Nephron progenitor cell (in vitro differentiated cells): ENCODE measurements at regions not wholly inside any gene's neighbourhood (a gene's known extent, or its start where the extent isn't known, plus 50 kb on each side); places are given as distances from the start of the nearest gene placed in this dataset.

Experiments
- DNase-seq: peaks from one replicate; pipeline ENCODE4 v3.0.0; 2021
- H3K27ac Mint-ChIP-seq: 2 replicates; pipeline ENCODE4 v1.8.0; 2021; ENCODE audit warnings: mild to moderate bottlenecking, moderate library complexity, mixed read lengths
- H3K27me3 Mint-ChIP-seq: 2 replicates; pipeline ENCODE4 v1.8.0; 2021; ENCODE audit warnings: mild to moderate bottlenecking, low read depth, mixed read lengths; ENCODE audit not compliant: poor library complexity
- H3K36me3 Mint-ChIP-seq: 2 replicates; pipeline ENCODE4 v1.8.0; 2021; ENCODE audit warnings: low read depth, mixed read lengths
- H3K4me1 Mint-ChIP-seq: 2 replicates; pipeline ENCODE4 v1.8.0; 2021; ENCODE audit warnings: mixed read lengths
- H3K4me3 Mint-ChIP-seq: 2 replicates; pipeline ENCODE4 v1.8.0; 2021; ENCODE audit warnings: mild to moderate bottlenecking, moderate library complexity, mixed read lengths
- H3K9me3 Mint-ChIP-seq: 2 replicates; pipeline ENCODE4 v1.8.0; 2021; ENCODE audit warnings: mild to moderate bottlenecking, moderate library complexity, mixed read lengths
- CTCF ChIP-seq: fragments of 200-600 bp; sonication (generic); IDR thresholded peaks from 2 replicates; pipeline ENCODE4 v1.5.0; 2021; ENCODE audit warnings: antibody characterized with exemption

GRCh38 chr10:43737003-43737402, 88.3 kb upstream of the ZNF32 start:
- H3K27me3 Mint-ChIP-seq: peaks cover 13% of the 10 kb centered on the region
- peaks cover 6% of the 10 kb centered on the region for H3K4me1 Mint-ChIP-seq
- no peak overlapping the region for H3K27ac Mint-ChIP-seq
- no peak overlapping the region for H3K4me3 Mint-ChIP-seq
- H3K36me3 Mint-ChIP-seq: peaks cover under 1% of the 10 kb centered on the region
- no peak for DNase-seq
- peaks cover 4% of the 10 kb centered on the region for H3K9me3 Mint-ChIP-seq
- TF ChIP-seq CTCF: no peak

GRCh38 chr10:43735907-43736306, 87.2 kb upstream of the ZNF32 start:
- H3K27me3 Mint-ChIP-seq: peaks cover 10% of the 10 kb centered on the region
- no peak for DNase-seq
- H3K36me3 Mint-ChIP-seq: no peaks in the 10 kb centered on the region
- H3K4me3 Mint-ChIP-seq: no peak overlapping the region
- H3K27ac Mint-ChIP-seq: no peak overlapping the region
- no peak for TF ChIP-seq CTCF
- peaks cover 6% of the 10 kb centered on the region for H3K4me1 Mint-ChIP-seq
- peaks cover 11% of the 10 kb centered on the region for H3K9me3 Mint-ChIP-seq

GRCh38 chr10:43734716-43735115, 86.0 kb upstream of the ZNF32 start:
- Mint-ChIP-seq H3K4me1 (peaks cover 6% of the 10 kb centered on the region), H3K27ac (no peak overlapping the region), H3K27me3 (peaks cover 14% of the 10 kb centered on the region), H3K36me3 (no peaks in the 10 kb centered on the region), H3K9me3 (peaks cover 21% of the 10 kb centered on the region), H3K4me3 (no peak overlapping the region)
- TF ChIP-seq CTCF: no peak
- DNase-seq: no peak

- Mint-ChIP-seq H3K27ac (peak overlapping the region; percentile 50), H3K36me3 (peaks cover 5% of the 10 kb centered on the region), H3K9me3 (peaks cover 48% of the 10 kb centered on the region), H3K27me3 (peaks cover 15% of the 10 kb centered on the region), H3K4me3 (no peak overlapping the region), H3K4me1 (peaks cover 6% of the 10 kb centered on the region)
- DNase-seq: no peak
- TF ChIP-seq CTCF: no peak
Measured at GRCh38 chr10:43731486-43731885, 82.8 kb upstream of the ZNF32 start.

- H3K36me3 Mint-ChIP-seq: peaks cover 5% of the 10 kb centered on the region
- peaks cover 76% of the 10 kb centered on the region for H3K9me3 Mint-ChIP-seq
- no peak overlapping the region for H3K27ac Mint-ChIP-seq
- no peak for DNase-seq
- H3K4me1 Mint-ChIP-seq: no peaks in the 10 kb centered on the region
- H3K4me3 Mint-ChIP-seq: no peak overlapping the region
- H3K27me3 Mint-ChIP-seq: peaks cover 15% of the 10 kb centered on the region
- TF ChIP-seq CTCF: no peak
Measured at GRCh38 chr10:43728425-43728824, 79.7 kb upstream of the ZNF32 start.

- H3K27me3 Mint-ChIP-seq: peaks cover 15% of the 10 kb centered on the region
- peaks cover 5% of the 10 kb centered on the region for H3K36me3 Mint-ChIP-seq
- H3K4me1 Mint-ChIP-seq: no peaks in the 10 kb centered on the region
- H3K4me3 Mint-ChIP-seq: no peak overlapping the region
- no peak for DNase-seq
- no peak overlapping the region for H3K27ac Mint-ChIP-seq
- TF ChIP-seq CTCF: no peak
- peaks cover 80% of the 10 kb centered on the region for H3K9me3 Mint-ChIP-seq
Measured at GRCh38 chr10:43727935-43728334, 79.3 kb upstream of the ZNF32 start.
